H9 (cell line): ENCODE measurements at regions not wholly inside any gene's neighbourhood (a gene's known extent, or its start where the extent isn't known, plus 50 kb on each side); places are given as distances from the start of the nearest gene placed in this dataset.
A peak's percentile ranks its signal among the peaks of the same experiment; 100 is the strongest.

Experiments used
- DNase-seq: peaks from one replicate; pipeline ENCODE4 v3.0.0-alpha.2; 2017
- H2AFZ ChIP-seq: one replicate; pipeline ENCODE4 v1.6.1; 2013; ENCODE audit warnings: mild to moderate bottlenecking, low read length, control low read depth, moderate library complexity
- H2AK5ac ChIP-seq: 2 replicates; pipeline ENCODE4 v1.6.1; 2013; ENCODE audit warnings: low read length, control low read depth, mixed read lengths; ENCODE audit not compliant: insufficient read length
- H2BK120ac ChIP-seq: one replicate; pipeline ENCODE4 v1.6.1; 2013; ENCODE audit warnings: low read depth, mild to moderate bottlenecking, low read length, control low read depth, inconsistent platforms; ENCODE audit not compliant: poor library complexity, severe bottlenecking
- H2BK12ac ChIP-seq: 2 replicates; pipeline ENCODE4 v1.6.1; 2013; ENCODE audit warnings: low read length, control low read depth, mixed read lengths, low read depth; ENCODE audit not compliant: insufficient read length
- H2BK15ac ChIP-seq: 2 replicates; pipeline ENCODE4 v1.6.1; 2013; ENCODE audit warnings: low read depth, low read length, control low read depth
- H2BK20ac ChIP-seq: one replicate; pipeline ENCODE4 v1.6.1; 2013; ENCODE audit warnings: low read depth, mild to moderate bottlenecking, low read length, control low read depth, inconsistent platforms; ENCODE audit not compliant: poor library complexity, severe bottlenecking
- H2BK5ac ChIP-seq: 2 replicates; pipeline ENCODE4 v1.6.1; 2013; ENCODE audit warnings: low read length, control low read depth, mixed read lengths; ENCODE audit not compliant: insufficient read length
- H3K14ac ChIP-seq: 2 replicates; pipeline ENCODE4 v1.6.1; 2013; ENCODE audit warnings: low read length, control low read depth; ENCODE audit not compliant: insufficient read depth
- H3K18ac ChIP-seq: 2 replicates; pipeline ENCODE4 v1.6.1; 2013; ENCODE audit warnings: low read depth, mild to moderate bottlenecking, mixed read lengths, low read length, control low read depth; ENCODE audit not compliant: insufficient read length
- H3K23ac ChIP-seq: 2 replicates; pipeline ENCODE4 v1.6.1; 2013; ENCODE audit warnings: low read length, control low read depth, mixed read lengths, low read depth; ENCODE audit not compliant: insufficient read length
- H3K23me2 ChIP-seq: 2 replicates; pipeline ENCODE4 v1.6.1; 2013; ENCODE audit warnings: low read depth, mild to moderate bottlenecking, mixed read lengths, low read length, control low read depth; ENCODE audit not compliant: insufficient read length, poor library complexity, severe bottlenecking
- H3K27ac ChIP-seq: 2 replicates; pipeline ENCODE4 v1.5.1; 2013; ENCODE audit warnings: low read length, control low read depth, mixed read lengths, low read depth; ENCODE audit not compliant: insufficient read length
- H3K27me3 ChIP-seq: 2 replicates; pipeline ENCODE4 v1.6.1; 2013; ENCODE audit warnings: low read length, control low read depth, inconsistent platforms; ENCODE audit not compliant: insufficient read depth
- H3K4ac ChIP-seq: 2 replicates; pipeline ENCODE4 v1.6.1; 2013; ENCODE audit warnings: low read depth, mild to moderate bottlenecking, control low read depth, inconsistent platforms, low read length, moderate library complexity
- H3K4me1 ChIP-seq: 2 replicates; pipeline ENCODE4 v1.6.1; 2013; ENCODE audit warnings: low read length, control low read depth, inconsistent platforms; ENCODE audit not compliant: insufficient read depth
- H3K4me2 ChIP-seq: 2 replicates; pipeline ENCODE4 v1.6.1; 2013; ENCODE audit warnings: low read length, control low read depth, mixed read lengths; ENCODE audit not compliant: insufficient read length, insufficient read depth
- H3K56ac ChIP-seq: 2 replicates; pipeline ENCODE4 v1.6.1; 2013; ENCODE audit warnings: low read depth, mild to moderate bottlenecking, mixed read lengths, low read length, control low read depth; ENCODE audit not compliant: insufficient read length
- H3K79me1 ChIP-seq: 2 replicates; pipeline ENCODE4 v1.6.1; 2013; ENCODE audit warnings: low read depth, mild to moderate bottlenecking, moderate library complexity, low read length, control low read depth, inconsistent platforms; ENCODE audit not compliant: insufficient read depth, poor library complexity, severe bottlenecking
- H3K79me2 ChIP-seq: 2 replicates; pipeline ENCODE4 v1.6.1; 2013; ENCODE audit warnings: low read length, control low read depth, inconsistent platforms; ENCODE audit not compliant: insufficient read depth
- H3K9ac ChIP-seq: 2 replicates; pipeline ENCODE4 v1.6.1; 2013; ENCODE audit warnings: low read length, control low read depth, mixed read lengths; ENCODE audit not compliant: insufficient read length; ENCODE audit errors: extremely low read depth
- H3K9me3 ChIP-seq: one replicate; pipeline ENCODE4 v1.6.1; 2013; ENCODE audit warnings: low read depth, low read length, inconsistent platforms; ENCODE audit not compliant: control insufficient read depth
- H3T11ph ChIP-seq: one replicate; pipeline ENCODE4 v1.6.1; 2013; ENCODE audit warnings: mild to moderate bottlenecking, low read length, control low read depth, inconsistent platforms
- H4K20me1 ChIP-seq: one replicate; pipeline ENCODE4 v1.6.1; 2013; ENCODE audit not compliant: control insufficient read depth, insufficient read length, insufficient read depth
- H4K5ac ChIP-seq: 2 replicates; pipeline ENCODE4 v1.6.1; 2013; ENCODE audit warnings: low read depth, mild to moderate bottlenecking, mixed read lengths, low read length, control low read depth; ENCODE audit not compliant: insufficient read length
- H4K8ac ChIP-seq: replicated peaks from 2 replicates; pipeline ENCODE4 v1.6.1; 2013; ENCODE audit warnings: low read length, control low read depth, mixed read lengths, low read depth; ENCODE audit not compliant: insufficient read length
- H4K91ac ChIP-seq: 2 replicates; pipeline ENCODE4 v1.6.1; 2013; ENCODE audit warnings: low read depth, mild to moderate bottlenecking, moderate library complexity, mixed read lengths, low read length, control low read depth; ENCODE audit not compliant: insufficient read length
- H3K27ac Mint-ChIP-seq, 3 experiments: 2 replicates in 2 of 3; 3 replicates in 1 of 3; pipeline ENCODE4 v1.8.0; 2020 to 2021; ENCODE audit warnings: mixed read lengths in 3 of 3, mild to moderate bottlenecking in 1 of 3, moderate library complexity in 1 of 3
- H3K27me3 Mint-ChIP-seq: 2 replicates; pipeline ENCODE4 v1.8.0; 2021; ENCODE audit warnings: low read depth, mild to moderate bottlenecking, moderate library complexity, mixed read lengths
- H3K36me3 Mint-ChIP-seq, 3 experiments: 2 replicates in 2 of 3; 3 replicates in 1 of 3; pipeline ENCODE4 v1.8.0; 2020 to 2021; ENCODE audit warnings: low read depth in 3 of 3, mixed read lengths in 3 of 3; ENCODE audit not compliant: insufficient read depth in 1 of 3
- H3K4me1 Mint-ChIP-seq, 2 experiments: 2 replicates each; pipeline ENCODE4 v1.8.0; 2020; ENCODE audit warnings: mixed read lengths in 2 of 2
- H3K4me3 Mint-ChIP-seq, 2 experiments: 2 replicates in 1 of 2; 3 replicates in 1 of 2; pipeline ENCODE4 v1.8.0; 2020 to 2021; ENCODE audit warnings: mild to moderate bottlenecking in 2 of 2, mixed read lengths in 2 of 2, moderate library complexity in 1 of 2
- H3K9me3 Mint-ChIP-seq, 2 experiments: 2 replicates in 1 of 2; 3 replicates in 1 of 2; pipeline ENCODE4 v1.8.0; 2020; ENCODE audit warnings: mild to moderate bottlenecking in 2 of 2, mixed read lengths in 2 of 2, moderate library complexity in 1 of 2
- WGBS: extraction: QIAGEN DNeasy Blood & Tissue Kit; methylation state at CpG from one replicate; pipeline ENCODE4 v1.1.7; 2013; ENCODE audit warnings: missing lambda C conversion rate, low lambda C conversion rate, mixed read lengths; ENCODE audit not compliant: insufficient read length; ENCODE audit errors: extremely low coverage; 5-methylcytosine and 5-hydroxymethylcytosine counted together
- TF ChIP-seq, protein P1 (sequence below): fragments of 200-600 bp; sonication (generic); conservative IDR thresholded peaks from 3 replicates; pipeline ENCODE4 v1.8.0; 2021; ENCODE audit warnings: antibody characterized with exemption, mild to moderate bottlenecking

DNA sequence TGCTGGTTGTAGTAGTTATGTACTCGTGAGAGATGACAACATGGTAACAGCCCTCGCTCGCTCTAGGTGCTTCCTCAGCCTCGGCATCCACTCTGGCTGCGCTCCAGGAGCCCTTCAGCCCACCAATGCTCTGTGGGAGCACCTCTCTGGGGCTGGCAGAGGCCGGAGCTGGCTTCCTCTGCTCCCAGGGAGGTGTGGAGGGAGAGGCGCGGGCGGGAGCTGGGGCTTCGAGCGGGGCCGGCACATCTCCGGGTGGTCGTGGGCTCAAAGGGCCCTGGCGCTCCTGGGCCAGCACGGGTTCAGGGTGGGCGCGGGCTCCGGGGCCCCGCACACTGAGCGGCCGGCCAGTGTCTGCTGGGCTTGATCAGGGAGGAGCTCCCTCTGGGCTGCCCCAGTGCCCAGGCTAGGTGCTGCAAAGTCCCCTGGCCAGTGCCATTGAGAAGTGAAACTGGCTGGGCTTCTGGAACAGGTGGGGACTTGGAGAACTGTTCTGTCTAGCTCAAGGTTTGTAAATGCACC, 1012.1 kb downstream of the CNTNAP5 start:
- Mint-ChIP-seq H3K4me3 (no peak overlapping the region), H3K36me3 (peaks cover 7 to 40% (median 17%) of the 10 kb centered on the region in 3 experiments), H3K27me3 (no peaks in the 10 kb centered on the region), H3K9me3 (peaks cover 34 to 35% of the 10 kb centered on the region in 2 experiments), H3K27ac (no peak overlapping the region), H3K4me1 (peaks cover 13 to 18% of the 10 kb centered on the region in 2 experiments)
- Histone ChIP-seq H3K14ac (no peak overlapping the region), H3K4me2 (no peak overlapping the region), H3K18ac (no peak overlapping the region), H2AK5ac (no peak overlapping the region), H2BK20ac (no peak overlapping the region), H3K4me1 (no peaks in the 10 kb centered on the region), H3K9ac (no peak overlapping the region), H3K79me1 (no peaks in the 10 kb centered on the region), H2BK5ac (no peak overlapping the region), H2BK120ac (no peak overlapping the region), H3T11ph (no peak overlapping the region), H3K4ac (no peak overlapping the region), H3K56ac (no peak overlapping the region), H3K27me3 (no peaks in the 10 kb centered on the region), H2AFZ (no peak overlapping the region), H3K23me2 (no peaks in the 10 kb centered on the region), H2BK12ac (no peak overlapping the region), H4K91ac (peak overlapping the region; percentile 89), H3K79me2 (no peaks in the 10 kb centered on the region), H3K23ac (no peak overlapping the region), H4K5ac (no peak overlapping the region), H2BK15ac (no peak overlapping the region), H3K9me3 (no peaks in the 10 kb centered on the region), H3K27ac (no peak overlapping the region), H4K8ac (no peak overlapping the region), H4K20me1 (no peaks in the 10 kb centered on the region)
- no peak for DNase-seq
- no CpG with 5 or more reads among the region's 22 CpGs for WGBS
- TF ChIP-seq, protein P1, sequence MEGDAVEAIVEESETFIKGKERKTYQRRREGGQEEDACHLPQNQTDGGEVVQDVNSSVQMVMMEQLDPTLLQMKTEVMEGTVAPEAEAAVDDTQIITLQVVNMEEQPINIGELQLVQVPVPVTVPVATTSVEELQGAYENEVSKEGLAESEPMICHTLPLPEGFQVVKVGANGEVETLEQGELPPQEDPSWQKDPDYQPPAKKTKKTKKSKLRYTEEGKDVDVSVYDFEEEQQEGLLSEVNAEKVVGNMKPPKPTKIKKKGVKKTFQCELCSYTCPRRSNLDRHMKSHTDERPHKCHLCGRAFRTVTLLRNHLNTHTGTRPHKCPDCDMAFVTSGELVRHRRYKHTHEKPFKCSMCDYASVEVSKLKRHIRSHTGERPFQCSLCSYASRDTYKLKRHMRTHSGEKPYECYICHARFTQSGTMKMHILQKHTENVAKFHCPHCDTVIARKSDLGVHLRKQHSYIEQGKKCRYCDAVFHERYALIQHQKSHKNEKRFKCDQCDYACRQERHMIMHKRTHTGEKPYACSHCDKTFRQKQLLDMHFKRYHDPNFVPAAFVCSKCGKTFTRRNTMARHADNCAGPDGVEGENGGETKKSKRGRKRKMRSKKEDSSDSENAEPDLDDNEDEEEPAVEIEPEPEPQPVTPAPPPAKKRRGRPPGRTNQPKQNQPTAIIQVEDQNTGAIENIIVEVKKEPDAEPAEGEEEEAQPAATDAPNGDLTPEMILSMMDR: no peak
